ENCODE measurements at regions not wholly inside any gene's neighbourhood (a gene's known extent, or its start where the extent isn't known, plus 50 kb on each side); places are given as distances from the start of the nearest gene placed in this dataset.
"Not testable (repeated sequence)": the region's sequence is repeated elsewhere in the genome, so short reads cannot be mapped to it uniquely, and the experiment has no call there.

DNA sequence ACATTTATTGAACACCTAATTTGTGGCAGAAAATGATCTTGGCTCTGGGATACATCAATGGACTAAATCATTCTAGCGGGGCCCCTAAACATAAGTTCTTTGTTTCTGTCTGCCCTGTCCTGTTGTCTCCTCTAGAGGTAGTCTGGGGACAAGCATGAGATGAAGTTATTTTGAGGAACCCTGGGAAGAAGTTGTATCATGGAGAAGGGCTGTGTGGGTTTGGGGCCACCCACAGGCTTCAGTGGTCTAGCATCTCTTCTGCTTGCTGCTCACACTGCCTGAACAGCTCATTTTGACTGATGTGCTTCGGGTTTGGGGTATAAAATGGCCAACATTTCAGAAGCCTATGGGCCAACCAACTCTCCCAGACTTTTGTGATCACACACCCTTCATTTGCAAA is 50.3 kb upstream of the OSBPL11 start:
- DNase-seq, result no peak

DNA sequence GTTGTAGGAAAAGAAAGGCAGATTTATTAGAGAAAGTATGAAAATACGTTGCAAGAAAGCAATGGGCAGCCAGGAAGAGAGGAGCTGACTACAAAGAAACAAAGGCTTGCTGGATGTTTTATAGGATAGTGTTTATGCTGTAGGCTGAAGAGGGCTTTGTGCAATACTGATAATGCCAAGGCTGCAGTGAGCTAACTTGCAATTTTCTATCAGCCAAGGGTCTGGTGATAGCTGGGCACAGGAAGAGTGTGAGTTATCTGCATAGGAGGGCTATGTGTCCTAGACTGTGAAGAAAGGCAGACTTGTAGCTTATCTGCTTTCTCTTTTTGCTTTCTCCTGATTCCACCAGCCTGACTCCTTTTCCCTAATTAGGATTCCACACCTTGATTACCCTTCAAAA is 51.3 kb upstream of the OSBPL11 start:
- DNase-seq, result no peak

DNA sequence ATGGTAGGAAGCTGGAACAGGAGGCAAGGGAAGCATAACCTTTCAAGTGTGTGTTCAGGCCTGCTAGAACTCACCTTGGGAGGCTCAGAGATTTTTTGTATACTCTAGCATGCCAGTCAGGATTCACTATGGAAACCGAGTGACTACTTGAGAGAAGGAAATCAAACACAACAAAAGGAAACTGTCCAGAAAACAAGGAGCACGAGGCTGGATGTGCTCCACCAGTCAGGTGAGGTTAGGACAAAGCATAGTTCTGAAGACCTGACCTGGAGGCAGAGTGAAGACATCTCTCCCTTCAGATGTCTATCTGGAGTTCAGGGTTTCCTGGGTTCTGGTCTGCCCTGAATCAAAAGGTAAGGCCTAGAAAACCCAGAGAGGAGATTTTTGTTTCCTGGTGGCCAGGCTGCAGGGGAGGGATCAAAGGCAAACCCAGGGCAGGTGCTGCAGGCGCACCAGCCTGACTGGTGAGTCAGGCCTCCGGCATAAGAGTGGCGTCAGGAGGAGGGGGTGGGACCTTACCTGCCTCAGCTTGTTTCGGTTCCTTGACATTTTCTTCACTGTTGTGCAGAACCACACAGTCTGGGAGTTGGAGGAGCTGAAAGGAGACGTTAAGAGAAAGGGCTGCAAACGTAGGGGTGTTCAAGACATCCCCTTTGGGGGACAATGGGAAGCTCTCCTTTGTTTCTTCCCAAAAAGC is 52.2 kb upstream of the OSBPL11 start:
- no peak for DNase-seq

DNA sequence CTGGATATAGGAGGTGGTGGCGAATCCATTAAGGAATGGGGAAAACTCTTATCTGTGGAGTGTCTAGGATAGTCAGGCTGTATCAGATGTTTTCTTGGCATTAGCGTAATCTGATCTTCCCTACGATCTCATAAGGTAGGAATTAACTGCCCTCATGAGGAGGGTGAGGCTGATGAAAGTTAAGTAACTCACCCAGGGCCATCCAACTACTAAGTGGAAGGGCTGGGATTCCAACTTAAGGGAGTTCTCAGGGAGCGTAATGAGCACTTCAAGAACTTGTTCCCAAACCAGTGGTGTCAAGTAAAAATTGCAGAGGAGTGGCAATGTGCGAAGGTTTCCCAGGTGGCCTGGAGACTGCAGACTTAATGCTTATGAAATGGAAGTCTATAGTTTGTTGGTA is 55.9 kb upstream of the OSBPL11 start:
- DNase-seq, result no peak

DNA sequence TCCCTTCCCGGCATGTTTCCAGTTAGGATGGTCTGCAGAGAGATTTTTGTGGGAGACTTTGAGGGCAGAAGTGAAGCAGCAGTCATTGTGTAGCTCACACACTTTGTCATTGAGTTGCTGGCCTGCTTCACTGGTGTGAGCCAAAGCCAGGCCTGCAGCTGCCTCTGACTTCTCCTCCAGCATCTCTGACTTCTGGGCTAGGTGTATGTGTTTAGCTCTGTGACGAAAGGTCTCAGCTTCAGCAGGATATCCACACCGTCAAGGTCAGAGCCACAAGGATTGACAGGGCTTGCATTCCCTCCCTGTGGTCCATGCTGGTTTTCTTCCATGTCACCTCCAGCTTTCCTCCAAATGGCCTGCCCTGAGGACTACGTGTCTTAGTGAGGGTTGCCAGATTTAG is 57.1 kb upstream of the OSBPL11 start:
- no peak for DNase-seq

- no peak for DNase-seq
Observed at GRCh38 chr3:125654526-125654925, 59.2 kb upstream of the OSBPL11 start.

DNA sequence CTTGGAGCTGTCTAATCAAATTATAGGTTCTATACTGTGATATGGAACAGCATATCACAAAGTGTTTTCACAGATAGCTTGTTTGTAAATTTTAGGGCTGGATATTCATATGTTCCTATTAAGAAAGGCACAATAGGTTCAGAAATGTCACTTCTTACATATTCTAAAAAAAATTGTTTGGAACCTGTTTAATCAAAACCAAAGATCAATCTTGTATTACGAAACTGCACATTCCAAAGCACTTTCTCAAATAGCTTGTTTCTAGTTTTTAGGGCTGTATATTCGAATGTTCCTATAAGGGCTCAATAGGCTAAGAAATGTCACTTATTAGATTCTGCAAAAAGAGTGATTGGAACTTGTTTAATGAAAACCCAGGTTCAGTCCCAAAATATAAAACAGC is 67.4 kb upstream of the OSBPL11 start:
- DNase-seq, result no peak

DNA sequence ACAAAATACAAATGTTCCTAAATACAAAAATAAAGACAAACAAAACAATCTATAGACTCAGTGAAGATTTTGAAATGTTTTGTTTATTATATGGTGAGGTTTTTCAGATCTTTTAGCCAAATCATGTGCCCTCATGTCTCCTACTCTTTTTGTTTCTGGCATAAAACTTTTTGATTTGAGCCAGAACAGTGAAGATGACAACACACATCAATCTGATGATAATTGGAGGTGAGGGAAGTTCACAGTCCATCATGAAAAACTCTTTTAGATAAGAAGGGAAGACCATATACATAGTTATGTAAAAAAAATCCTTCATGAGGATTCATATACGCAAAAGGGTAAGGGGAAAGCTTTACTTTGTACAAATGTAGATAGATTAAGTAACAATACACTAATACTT is 75.1 kb upstream of the OSBPL11 start:
- DNase-seq, result no peak

DNA sequence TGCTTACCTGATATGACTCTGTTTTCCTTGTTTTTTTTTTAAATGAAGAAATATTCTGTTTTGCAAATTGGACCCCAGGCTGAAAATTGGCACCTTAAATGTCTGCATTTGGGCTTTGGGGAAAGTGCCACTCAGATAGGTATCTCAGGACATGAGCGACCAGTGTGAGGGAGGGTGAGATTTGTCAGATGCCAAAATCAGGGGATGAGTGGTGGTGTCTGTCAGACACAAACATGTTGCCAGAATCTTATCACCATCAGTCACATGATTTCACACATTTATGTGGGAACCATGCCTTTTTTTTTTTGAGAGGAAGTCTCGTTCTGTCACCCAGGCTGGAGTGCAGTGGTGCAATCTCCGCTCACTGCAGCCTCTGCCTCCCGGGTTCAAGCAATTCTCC is 75.6 kb upstream of the OSBPL11 start:
- DNase-seq, result no peak

DNA sequence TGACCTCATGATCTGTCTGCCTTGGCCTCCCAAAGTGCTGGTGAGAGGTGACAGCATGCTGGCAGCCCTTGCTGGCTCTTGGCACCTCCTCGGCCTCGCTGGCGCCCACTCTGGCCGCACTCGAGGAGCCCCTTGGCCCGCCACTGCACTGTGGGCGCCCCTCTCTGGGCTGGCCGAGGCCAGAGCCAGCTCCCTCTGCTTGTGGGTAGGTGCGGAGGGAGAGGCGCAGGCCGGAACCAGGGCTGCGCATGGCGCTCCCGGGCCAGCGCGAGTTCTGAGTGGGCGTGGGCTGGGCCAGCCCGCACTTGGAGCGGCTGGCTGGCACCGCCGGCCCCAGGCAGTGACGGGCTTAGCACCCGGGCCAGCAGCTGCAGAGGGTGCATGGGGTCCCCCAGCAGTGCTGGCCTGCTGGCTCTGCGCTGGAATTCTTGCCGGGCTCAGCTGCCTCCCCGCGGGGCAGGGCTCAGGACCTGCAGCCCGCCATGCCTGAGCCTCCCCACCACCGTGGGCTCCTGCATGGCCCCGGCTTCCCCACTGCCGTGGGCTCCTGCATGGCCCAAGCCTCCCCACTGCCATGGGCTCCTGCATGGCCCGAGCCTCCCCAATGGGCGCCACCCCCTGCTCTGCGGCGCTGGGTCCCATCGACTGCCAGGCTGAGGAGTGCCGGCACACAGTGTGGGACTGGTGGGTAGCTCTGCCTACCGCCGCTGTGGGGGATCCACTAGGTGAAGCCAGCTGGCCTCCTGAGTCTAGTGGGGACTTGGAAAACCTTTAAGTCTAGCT is 76.4 kb upstream of the OSBPL11 start:
- DNase-seq, result no peak

DNA sequence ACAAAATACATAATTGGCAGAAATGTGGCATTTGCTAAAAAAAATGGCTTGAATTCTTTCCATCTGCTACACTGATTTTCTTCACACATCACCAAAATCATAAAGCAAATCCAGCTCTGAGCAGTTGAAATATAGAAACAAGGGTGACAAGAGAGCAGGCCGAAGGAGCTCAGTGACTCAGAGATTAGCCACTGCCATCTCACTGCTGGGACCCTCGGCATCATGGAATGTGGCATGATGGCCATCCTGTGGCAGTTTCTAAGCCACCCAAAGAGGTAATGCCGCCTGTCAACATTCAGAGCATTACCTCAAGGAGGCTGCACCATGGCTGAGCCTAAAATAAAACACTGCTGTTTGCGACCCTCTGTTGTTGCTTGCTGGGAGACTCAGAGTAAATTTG is 80.5 kb upstream of the OSBPL11 start:
- DNase-seq, result no peak

GRCh38 chr3:125679258-125679657 is 84.0 kb upstream of the OSBPL11 start:
- DNase-seq, result no peak

GRCh38 chr3:125681146-125681545 is 85.8 kb upstream of the OSBPL11 start:
- DNase-seq, result no peak

DNA sequence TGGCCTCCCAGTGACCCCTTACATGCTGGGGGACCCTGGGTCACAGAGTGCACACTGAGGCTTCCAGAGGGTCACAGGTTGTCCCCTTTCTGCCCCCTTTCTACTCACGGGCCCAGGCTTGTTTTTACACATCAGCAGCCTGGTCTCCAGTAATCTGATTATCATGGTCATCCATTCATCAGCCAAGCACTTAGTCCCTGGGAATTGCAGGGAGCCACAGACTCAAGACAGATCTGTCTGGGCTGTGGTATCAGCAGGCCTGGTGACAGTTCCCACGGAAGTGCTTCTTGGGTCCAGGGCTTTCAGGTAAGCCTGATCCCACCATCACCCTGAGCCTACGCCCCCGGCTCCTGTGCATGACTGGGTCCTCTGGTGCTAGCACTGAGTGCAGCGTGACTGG is 86.6 kb upstream of the OSBPL11 start:
- not testable (repeated sequence) for DNase-seq

GRCh38 chr3:125682610-125683009 is 87.3 kb upstream of the OSBPL11 start:
- DNase-seq, result not testable (repeated sequence)

GRCh38 chr3:125683067-125683829 is 88.0 kb upstream of the OSBPL11 start:
- DNase-seq, result no peak

- DNase-seq, result no peak
Observed at GRCh38 chr3:125684199-125684598, 88.9 kb upstream of the OSBPL11 start.

GRCh38 chr3:125685741-125686140 is 90.4 kb upstream of the OSBPL11 start:
- DNase-seq, result not testable (repeated sequence)

DNA sequence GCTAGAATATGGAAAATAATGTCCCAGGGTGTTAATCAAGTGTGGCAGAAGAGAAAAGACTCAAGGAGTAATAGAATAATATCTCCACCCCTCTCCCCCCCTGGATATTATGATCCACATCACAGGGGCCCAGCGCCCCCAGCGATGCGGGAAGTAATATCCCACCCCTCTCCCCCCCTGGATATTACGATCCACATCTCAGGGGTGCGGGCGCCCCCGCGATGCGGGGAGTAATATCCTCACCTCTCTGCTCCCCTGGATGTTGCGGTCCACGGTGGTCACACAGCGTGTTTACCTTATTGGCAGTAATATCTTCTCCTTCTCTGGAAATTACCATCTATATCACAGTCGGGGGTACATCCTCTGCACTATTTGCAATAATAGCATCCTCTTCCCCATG is 97.1 kb upstream of the OSBPL11 start:
- no peak for DNase-seq

DNA sequence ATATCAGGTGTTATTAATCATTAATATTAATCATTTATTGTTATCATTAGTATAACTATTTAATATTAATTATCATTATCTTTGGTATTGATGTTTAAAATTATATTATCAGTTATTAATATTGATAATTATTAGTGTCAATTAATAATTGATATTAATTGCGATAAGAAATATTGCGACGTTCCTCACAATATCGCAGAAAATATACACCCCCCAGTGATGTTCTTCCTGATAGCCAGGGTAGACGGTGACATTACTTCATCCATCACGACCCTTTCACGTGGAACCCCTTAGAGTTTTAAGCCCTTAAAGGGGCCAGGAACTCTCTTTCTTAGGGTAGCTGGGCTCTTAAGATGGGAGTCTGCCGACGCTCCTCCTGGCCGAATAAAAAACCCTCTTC is 98.6 kb upstream of the OSBPL11 start:
- DNase-seq, result no peak

- DNase-seq, result no peak
Observed at GRCh38 chr3:125694761-125695294, 99.5 kb upstream of the OSBPL11 start.

DNA sequence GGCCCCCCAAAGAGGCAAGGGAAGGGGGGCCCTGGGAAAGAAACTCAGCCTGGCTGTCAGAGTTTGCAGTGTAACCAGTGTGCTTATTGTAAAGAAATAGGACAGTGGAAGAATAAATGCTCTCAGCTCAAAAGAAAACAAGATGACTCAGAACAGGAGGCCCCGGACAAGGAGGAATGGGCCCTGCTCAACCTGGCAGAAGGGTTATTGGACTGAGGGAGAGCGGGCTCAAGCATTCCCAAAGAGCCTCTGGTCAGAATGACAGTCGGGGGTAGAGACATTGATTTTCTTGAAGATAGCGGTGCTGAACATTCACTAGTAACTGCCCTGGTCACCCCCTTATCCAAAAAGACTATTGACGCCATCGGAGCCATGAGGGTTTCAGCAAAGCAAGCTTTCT is 100.4 kb upstream of the OSBPL11 start:
- no peak for DNase-seq

DNA sequence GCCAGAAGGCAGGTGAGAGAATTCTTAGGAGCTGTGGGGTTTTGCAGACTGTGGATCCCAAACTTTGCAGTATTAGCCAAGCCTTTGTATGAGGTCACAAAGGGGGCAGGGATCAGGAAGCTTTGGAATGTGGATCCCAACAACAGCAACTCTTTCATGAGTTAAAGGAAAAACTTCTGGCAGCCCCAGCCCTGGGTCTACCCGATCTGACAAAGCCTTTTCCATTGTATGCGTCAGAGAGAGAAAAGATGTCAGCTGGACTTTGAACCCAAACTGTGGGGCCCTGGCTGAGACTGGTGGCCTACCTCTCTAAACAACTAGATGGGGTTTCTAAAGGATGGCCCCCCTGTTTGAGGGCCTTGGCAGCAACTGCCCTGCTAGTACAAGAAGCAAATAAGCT is 101.8 kb upstream of the OSBPL11 start:
- DNase-seq, result not testable (repeated sequence)

Measured in activated T-cell treated with anti-CD3 and anti-CD28 coated beads, Interleukin-2, amount 50 U/mL, for 1 hour (primary cell).